HG03520 (cell line): ENCODE measurements at regions not wholly inside any gene's neighbourhood (a gene's known extent, or its start where the extent isn't known, plus 50 kb on each side); places are given as distances from the start of the nearest gene placed in this dataset.

Experiments used
- ATAC-seq: cut with Tn5 transposase; IDR thresholded peaks from one replicate; pipeline ENCODE4 v1.9.1; 2021; ENCODE audit warnings: mild to moderate bottlenecking, moderate library complexity; ENCODE audit not compliant: unreplicated experiment

DNA sequence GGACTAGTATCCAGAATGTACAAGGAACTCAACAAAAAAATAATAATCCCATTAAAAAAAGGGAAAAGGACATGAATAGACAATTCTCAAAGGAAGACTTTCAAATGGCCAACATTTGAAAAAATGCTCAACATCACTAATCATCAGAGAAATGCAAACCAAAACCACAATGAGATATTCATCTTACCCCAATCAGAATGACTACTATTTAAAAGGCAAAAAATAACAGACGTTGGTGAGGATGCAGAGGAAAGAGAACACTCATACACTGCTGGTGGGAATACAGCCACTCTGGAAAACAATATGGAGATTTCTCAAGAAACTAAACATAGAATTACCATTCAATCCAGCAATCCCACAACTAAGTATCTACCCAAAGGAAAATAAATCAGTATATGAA is 133.1 kb downstream of the KDR start:
- ATAC-seq, result no peak

DNA sequence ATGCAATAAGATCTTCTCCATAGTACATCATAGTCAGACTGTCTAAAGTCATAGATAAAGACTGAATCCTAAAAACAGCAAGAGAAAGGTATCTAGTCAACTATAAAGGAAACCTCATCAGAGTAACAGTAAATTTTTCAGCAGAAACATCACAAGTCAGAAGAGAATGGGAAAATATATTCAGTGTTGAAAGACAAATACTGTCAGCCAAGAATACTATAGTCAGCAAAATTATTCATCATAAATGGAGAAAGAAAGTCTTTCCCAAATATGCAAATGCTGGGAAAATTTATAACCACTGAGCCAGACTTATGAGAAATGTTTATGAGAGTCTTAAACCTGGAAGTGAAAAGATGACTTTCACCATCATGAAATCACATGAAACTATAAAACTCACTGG is 136.7 kb downstream of the KDR start:
- no peak for ATAC-seq

DNA sequence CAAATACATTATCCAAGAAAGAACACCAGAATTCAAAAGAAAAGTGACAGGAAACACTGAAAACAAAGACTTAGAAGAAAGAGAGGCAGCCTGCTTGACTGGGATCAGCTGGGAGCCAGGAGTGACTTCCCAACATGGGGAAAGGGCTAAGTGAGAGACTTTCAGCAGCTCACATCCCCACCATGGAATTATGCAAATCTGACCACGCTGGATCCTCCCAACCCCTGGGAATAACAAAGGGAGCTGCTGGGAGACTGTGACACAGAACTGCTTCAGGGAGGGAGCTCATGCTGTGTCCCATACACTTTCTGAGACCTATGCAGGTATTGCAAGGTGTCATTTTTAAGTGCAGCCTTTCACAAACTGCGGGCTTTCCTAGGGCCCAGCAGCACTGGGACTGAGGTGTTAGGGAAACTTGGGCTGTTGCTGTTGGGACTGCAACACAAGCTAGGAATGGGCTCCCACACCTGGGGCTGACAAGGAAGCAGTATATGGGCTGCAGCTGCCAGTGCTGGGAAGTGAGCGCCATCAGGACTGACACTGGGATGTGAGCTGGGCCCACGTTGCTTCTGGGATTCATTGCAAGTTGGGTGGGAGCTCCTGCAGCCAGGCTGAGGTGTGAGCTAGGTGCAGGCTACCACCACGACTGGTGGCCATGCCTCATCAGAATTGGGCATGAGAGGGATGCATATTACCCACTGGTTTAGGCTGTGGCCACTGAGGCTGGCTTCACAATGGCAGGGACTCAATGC is 139.1 kb downstream of the KDR start:
- ATAC-seq, result no peak

DNA sequence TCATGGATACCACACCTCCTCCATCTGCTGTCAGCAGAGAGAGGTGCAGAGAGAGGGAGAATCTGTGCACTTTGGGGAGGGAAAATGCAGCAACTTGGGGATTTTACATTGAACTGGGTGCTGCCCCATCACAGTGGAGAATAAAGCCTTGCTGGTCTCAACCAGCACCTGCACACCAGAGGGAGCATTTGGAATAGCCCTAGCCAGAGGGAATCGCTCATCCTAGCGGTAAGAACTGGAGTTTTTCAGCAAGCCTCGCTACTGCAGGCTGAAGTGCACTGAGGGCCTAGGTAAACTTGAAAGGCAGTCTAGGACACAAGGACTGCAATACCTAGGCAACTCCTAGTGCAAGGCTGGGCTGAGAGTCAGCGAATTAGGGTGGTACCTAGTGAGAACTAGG is 148.7 kb downstream of the KDR start:
- ATAC-seq, result no peak

DNA sequence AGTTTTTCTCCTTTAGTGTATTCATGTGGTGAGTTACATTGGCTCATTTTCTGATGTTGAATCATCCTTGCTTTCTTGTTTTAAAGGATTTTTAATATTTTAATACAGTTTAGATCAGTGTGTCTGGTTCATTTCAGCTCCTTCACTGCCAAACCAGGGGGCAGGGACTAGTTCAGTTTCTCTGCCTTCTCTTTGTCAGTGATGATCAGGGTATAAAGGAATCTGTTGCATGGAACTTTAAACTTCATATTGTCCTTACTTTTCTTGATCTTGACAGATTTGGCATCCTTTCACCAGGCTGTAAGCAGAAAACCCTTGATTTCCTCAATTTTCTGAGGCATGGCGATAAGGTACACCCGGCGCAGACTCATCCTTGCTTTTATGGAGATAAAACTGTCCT is 149.4 kb downstream of the KDR start:
- no peak for ATAC-seq

DNA sequence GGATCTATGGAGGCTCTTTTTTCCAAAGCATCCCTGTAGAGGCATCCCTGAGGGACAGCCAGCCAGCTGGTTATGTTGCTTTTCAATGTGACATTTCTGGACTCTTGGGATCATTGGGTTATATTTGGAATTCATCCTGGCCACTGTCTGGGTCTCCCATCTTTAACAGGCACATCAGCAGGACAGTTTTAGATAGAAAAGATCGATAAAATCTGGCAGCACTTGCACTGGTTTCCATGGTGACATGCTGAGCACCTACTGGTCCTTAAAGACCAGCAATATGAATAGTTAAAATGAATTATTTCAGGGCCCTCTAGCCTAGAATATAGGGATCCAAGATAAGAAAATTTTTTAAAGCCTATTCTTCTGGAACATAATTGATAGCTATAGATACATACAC is 151.6 kb downstream of the KDR start:
- no peak for ATAC-seq

DNA sequence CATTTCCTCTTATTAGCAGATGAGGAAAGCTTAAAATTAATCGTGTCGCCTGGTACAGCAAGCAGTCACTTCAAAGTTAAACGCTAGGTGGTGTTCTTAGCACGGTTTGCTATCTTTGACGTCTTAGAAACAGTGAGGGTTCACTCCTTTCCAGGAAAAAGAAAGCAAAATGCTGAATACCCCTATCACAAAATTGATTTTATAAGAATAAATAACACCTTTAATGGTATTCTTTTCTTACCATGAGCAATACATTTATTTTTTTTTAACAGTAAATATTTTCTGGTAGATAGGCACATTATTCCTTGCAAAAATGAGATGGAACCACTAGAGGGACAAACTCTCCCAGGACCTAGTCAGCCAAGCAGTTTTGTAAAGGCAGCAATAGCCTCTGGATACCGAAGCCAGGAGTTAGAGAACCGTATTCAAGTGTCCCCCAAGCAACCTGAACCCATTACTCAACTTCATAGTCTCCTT is 153.9 kb downstream of the KDR start:
- peak; percentile 90 for ATAC-seq

DNA sequence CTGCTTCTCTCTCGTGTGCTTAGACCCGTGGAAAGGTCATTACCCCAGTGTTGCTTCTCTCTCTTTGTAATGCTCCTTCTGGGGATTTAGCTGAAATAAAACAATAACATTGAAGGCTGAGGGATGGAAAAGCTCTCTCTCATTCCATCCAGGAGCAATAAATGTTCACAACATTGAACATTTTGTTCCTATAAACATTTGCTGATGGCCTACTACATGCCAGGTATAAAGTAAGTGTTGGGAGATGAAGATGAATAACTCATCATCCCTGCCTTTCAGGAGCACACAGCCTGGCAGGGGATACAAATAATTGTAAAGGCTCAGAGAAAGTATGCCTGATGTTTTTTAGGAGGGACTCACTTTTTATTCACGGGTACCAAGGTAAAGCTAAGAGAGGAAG is 158.1 kb downstream of the KDR start:
- no peak for ATAC-seq

DNA sequence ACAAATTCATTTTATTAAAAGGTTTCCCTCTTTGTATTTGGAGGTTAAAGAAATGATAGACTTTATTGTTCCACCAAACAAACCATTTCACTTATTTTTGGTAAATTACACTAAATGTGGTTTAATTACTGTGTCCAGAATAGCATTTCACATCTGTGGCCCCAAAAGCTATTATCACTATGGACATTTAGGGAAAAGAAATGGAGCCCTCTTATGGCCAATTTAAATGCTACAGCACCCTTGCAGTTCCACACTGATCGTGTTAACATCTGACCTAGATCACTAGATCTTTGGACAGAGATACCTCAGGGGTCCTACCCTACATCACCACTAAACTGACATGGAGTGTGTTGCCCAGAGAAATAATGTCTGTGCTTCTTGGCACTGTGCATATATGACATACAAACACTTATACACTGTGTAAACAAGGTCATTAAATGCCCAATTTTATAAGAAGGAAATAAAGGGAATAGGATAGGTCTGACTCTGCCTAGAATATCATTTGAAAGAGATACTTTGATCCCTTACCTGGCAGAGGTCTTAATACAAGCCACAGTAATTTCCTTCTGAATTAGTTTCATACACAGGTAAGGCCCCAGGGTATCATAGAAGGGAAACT is 163.9 kb downstream of the KDR start:
- no peak for ATAC-seq

DNA sequence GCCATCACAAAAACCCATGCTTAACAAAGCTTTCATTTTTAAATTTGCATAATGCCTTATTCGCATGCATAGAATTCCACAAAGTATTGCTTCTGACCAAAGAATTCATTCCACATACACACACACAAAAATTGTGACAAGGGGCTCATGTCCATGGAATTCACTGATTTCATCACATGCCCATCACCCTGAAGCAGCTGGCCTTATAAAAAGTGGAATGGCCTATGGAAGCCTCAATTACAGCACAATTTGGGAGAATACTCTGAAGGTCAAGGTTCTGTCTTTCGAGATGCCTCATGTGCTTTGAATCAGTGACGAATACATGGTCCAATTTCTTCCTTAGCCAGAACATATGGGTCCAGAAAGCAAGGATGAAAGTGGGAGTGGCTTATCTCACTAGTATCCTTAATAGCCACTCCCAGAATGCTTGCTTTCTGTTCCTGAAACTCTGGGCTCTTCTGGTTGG is 165.7 kb downstream of the KDR start:
- ATAC-seq, result no peak

DNA sequence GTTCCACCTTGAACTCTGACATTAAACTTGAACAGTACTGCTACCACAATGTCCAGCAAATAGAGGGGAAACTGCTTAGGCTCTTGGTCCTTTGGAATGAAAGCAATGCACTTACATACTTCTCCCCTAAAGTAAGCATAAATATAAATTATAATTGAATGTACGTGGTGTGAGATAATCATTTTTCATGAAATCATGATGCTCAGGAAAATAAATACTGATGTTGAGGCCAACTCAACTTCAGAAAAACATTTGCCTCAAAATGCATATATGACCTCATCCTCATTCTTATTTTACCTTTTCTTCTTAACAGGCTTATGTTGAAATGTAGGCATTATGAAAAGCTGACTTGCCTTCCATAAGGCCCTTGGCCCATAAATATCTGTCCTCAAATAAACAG is 166.3 kb downstream of the KDR start:
- ATAC-seq, result no peak

DNA sequence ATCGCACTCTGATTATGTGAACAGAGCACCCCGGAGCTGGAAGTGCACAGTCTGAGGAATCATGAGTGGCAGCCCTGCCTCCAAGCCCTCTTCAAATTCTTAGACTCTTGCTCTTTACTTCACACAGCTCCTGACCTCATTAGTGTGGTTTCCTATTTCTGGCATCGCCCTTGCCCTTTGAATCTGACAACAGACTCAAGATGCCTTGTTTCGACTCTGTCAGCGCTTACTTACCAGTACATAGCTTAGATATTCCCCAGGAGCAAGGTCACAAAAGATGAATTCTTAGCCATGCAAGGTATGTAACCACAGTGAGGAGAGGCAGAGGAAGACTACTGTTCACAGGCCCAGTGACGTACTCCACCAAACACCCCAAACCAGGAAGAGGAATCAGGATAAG is 167.2 kb downstream of the KDR start:
- ATAC-seq, result no peak

DNA sequence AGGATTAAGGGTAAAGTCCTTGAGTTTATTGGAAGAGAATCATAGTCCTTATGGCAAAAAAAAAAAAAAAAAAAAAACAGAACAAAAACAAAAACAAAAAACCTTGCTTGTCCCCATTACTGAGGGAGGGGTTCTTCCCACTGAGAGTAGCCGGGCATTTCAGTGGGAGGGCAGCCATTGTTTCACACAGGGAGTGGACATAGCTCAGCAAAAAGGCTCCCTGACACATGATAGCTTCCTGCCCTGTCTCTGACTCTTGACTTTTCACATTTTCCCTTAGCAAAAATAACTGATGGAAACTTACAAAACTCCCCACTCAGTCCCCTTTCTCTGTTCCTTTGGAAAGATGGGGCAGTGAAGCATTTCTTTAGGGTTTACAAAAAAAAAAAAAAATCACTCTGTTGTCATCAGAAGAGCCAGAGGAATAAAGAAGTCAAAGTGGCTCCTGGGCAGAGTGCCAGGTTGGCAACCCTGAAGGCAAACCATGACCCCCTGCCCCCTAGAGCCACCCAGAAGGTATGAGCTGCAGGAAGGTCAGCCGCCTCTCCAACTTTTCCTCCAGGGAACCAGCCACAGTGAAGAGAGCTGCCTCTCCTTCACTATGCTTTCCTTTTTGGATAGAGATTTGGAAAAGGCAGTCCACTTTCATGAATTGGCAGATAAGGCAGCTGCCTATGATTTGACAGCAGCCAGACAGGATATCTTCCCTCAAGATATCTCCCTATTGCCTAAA is 170.6 kb downstream of the KDR start:
- no peak for ATAC-seq

DNA sequence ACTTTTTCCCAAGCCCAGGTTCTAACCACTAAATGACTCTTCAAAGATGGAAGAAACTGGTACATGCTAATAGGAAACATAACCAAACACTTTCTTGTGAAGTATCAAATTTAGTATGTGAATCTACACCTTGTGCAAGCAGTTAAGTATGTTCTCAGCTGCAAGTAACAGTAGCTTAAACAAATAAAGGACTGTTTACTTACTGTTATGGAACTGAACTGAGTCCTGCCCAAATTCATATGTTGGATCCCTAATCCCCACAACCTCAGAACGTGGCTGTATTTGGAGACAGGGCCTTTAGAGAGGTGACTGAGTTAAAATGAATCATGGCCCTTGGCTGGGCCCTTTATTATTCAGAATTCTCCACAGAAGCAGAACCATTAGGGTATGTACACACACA is 178.7 kb downstream of the KDR start:
- ATAC-seq, result no peak

DNA sequence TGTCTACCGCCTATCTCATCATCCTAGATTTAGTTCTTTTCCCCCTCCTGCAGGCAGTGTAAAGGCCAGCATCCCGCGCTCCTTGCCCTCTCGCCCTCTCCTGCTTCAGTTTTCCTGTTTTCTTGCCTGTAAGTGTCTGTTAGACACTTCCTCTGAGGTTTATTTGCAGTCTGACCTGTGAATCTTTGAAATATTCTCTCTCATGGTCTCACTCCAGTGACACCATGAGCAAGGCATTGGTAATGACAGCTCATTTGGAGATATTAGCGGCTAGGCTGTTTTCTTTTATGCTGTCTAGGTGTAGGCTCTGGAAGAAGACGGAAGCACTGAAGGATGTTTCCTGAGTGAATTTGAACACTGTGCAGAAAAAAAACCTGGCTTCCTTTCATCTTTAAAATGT is 179.6 kb downstream of the KDR start:
- no peak for ATAC-seq

DNA sequence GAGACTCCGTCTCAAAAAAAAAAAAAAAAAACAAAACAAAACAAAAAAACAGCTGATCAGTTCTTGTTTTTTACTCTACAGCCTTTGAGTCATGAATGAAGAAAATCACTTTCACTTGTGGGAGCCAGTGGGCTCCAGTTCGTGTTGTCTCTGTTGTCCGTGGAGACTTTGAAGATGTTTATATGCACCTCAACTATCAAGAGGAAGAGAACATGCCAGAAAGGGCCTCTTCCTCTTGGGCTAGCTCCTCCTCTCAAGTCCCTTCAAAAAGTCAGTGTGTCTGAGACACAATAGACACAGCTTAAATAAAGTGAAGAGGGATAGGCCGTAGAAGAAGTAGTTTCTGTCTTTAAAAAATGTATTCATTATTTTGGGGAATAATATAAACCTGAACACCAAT is 182.7 kb downstream of the KDR start:
- ATAC-seq, result peak; percentile 64

DNA sequence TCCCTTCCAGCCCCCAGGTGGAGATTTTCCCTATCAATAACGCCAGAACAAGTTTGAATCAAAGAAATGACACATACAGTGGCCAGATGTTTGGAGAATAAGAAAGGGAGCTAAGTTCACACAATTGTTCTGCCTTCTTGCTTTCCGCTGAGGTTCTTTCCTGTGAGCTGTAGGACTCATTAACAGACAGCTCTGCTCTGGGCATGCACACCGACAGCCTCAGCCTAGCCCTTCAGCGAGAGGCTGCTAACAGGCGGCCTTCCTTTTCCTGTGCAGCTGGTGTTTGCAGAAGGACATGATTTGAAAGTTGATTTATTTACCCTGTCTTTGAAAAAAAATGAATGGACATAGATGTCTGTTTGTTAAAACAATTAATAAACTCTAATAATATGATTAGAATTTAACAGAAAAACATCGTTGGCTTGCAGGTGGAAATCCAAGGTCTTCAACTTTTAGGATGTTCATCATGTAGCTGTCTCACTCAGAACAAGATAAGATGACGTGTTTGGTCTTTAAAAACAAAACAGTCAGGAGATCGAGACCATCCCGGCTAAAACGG is 183.3 kb downstream of the KDR start:
- ATAC-seq, result no peak

DNA sequence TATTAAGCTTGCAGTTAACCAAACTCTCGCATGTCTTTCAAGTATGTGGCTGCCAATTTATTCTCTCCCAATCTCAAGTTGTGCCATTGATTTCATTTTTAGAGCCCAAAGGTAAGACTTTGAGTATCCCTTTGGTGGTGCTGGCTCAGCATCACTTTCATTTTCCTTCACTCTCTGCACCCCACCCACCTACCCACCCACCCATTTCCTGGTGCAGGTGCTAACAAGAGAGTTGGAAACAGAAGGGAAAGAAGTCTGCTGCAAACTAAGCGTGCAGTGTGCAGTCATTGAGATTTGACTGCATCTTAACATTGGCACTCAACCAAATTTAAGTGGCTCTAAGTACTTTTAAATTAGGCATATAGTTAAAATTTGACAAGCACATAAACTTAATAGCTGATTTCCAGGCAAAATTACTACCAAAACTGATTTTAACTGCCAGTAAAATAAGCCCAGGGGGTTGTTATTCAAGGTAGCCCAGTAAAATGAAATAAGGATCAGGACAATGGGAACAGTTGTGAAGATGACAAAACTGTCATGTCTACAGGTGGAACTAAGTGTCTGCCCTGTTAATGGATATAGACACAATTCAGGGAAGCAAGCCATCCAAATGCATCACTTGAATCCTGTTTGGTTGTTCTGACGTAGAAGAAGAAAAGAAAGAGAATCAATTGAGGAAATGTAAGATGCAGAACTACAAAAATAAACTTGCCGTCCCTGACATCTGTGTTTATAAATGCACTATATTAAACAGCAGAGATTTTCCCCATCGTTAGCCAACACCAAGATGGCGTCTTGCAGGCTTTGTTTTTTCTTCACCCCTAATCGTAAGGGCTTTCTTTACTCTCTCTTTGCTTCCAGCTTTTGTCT is 184.2 kb downstream of the KDR start:
- no peak for ATAC-seq

DNA sequence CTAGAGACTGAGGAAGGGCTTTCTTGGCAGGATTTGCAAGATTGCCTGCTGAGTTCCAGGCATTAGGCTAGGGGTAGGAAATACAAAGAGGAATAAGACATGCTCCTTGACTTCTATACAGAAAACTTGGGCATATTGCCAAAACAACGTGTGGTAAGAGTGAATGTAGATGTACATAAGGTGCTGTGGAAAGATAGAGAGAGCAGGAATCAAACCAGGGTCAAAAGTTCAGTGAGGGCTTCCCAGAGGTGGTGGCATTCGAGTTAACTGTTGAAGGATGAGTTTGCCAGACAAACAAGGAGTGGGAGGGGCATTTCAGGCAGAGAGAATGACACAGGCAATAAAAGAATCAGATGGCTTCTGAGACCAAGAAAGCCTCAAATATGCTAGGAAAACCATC is 187.9 kb downstream of the KDR start:
- no peak for ATAC-seq

DNA sequence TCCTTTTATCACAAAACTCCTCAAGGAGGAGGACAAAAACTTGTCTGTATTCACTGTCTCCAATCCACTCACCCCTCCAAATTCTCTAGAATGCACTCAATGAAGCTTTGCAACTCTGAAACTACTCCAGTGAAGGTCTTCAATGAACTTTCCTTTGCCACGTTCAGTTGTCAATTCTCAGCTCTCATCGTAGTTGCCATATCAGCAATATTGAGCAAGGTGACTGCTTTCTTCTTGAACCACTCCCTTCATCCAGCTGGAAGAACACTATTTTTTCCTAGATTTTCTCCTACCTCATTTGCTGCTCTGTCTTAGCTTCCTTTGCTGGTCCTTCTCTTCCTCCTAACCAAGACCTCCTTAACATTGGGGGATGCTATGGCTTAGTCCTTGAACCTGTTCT is 191.8 kb downstream of the KDR start:
- ATAC-seq, result no peak

DNA sequence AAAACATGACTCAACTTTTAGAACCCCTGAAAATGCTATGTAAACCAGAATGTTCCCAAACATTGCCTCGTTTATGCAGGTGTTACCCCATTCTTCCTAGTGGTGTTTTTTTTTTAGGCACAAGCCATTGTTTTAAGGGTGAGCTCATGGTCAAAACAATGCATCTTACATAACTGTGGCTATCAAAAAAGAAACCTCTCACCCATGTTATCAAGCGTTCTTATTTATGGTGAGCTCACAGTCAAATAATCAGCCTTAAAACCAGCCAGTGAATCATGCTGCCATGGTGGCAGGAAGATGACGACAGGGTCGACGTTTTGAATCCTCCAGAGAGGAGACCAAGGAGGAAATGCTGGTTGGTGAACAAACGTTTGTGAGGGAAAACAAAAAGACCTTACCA is 195.2 kb downstream of the KDR start:
- ATAC-seq, result no peak
